ENCODE measurements at regions not wholly inside any gene's neighbourhood (a gene's known extent, or its start where the extent isn't known, plus 50 kb on each side); places are given as distances from the start of the nearest gene placed in this dataset.

DNA sequence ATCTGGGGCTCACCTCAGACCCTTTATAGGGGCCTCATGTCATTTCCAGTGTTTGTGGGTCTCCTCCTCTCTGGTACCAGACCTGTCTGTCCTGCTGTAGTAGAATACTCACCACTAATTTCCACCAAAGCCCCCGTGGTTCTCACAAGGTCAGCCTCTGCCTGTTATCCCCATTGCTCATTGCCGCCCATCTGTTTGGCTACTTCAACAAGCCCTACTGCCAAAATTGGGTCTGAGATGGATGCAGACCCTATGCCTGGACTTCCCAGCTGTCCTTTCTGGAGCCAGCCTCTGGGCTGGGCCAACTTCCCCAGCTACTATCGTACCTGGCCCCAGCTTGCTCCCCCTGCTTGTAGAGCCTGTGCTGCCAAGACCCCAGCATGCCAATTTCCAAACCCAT, 152.1 kb upstream of the ISX start:
- no peak for DNase-seq (ENCODE audit: low spot score)
- TF ChIP-seq CTCF (IDR thresholded peaks at IDR 0.05; ENCODE audit: extremely low read depth, missing control alignments): no peak

DNA sequence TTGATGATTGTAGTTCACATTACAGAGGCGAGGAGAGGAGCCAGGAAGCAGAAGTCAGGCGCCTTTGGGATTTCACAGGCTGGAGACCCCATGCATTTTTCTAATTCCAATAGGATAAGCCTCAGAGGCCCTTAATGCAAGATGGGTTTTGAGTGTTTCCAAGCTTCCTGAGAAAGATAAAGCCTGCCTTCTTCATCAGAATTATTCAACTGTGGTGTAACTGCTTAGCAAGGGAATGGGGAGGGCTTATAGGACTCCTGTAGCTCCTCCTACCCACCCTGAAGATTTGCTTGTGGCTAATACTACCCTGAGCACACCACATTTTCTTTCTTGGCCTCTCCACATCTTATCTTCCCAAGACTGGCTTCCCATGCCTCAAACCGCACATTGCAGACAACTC, 151.1 kb upstream of the ISX start:
- no peak for DNase-seq (ENCODE audit: low spot score)

DNA sequence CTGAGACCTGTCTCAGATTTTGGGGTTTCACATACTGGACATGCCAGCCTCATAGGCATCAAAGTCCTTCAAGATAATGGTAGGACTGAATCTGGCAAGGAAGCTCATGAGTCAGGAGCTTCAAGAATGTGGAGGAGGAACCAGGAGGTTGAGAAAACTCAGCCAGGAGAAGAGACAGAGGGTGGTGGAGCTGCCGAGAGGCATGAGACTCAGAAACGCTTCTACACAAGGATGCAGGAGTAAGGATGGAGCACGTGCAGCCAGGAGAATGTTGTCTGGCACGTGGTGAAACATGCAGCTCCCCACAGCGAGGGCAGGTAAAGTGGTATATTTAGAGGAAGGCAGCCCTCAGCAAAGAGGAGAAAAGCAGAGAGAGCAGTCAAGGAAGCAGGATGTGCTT, 148.7 kb upstream of the ISX start:
- TF ChIP-seq CTCF (IDR thresholded peaks at IDR 0.05; ENCODE audit: extremely low read depth, missing control alignments): no peak
- DNase-seq (ENCODE audit: low spot score): no peak

More for the DNA sequence above, 151.1 kb upstream of the ISX start:
- no peak for TF ChIP-seq CTCF (IDR thresholded peaks at IDR 0.05; ENCODE audit: extremely low read depth, missing control alignments)

DNA sequence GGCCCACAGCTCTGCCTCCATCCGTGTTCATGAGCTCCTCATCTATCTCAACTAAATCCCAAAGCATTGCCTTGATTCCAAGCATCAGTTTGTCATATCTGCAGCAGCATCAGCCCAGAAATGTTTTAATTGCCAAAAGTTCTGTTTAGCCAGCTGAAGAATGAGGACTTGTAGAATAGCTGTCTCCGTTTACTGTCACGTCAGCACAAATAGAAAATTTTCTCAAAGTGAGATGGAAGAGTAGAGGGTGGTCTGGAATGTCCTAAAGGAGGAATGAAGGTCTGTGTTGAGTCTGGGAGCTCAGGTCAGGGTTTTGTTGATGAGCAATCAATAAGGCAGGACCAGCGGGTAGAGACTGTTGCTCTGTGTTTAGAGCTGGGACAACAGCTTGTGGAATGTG, 134.9 kb upstream of the ISX start:
- TF ChIP-seq CTCF (IDR thresholded peaks at IDR 0.05; ENCODE audit: extremely low read depth, missing control alignments): no peak
- DNase-seq (ENCODE audit: low spot score): no peak

DNA sequence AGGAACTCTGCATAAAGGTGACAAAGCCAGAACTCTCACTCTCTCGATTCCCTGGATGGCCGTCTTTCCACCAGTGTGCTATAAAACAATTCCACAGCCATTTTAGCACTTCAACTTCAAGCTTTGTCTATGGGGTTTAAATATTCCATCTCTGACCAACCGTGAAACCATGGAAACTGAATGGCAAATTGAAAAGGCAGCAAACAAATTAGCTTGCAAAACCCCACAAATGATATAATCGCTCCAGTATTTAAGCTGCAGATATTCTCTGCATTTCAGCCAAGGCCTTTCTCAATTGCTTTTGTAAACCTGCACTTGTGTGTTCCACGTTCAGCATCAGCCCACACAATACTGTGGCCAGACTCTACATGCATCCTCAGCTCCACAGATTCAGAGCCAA, 131.7 kb upstream of the ISX start:
- DNase-seq (ENCODE audit: low spot score): no peak
- TF ChIP-seq CTCF (IDR thresholded peaks at IDR 0.05; ENCODE audit: extremely low read depth, missing control alignments): no peak

DNA sequence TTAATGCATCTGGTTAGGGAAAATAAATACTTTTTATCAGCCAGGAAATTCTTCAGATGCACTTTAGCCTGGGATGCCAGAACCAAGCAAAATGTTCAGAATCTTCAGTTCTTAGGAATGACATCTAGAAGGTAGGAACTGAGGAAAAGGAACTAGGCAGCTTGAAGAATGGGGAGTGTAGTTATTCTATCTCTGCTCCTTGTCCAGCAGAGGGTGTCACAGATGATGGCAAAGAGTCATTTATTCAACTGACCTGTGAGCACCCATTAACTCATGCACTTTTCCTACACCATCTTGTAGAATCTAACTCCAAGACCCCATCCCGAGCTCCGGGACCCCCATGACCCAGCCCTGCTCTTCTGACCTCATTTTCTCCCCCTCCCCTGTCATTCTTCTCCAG, 122.1 kb upstream of the ISX start:
- DNase-seq (ENCODE audit: low spot score): no peak
- no peak for TF ChIP-seq CTCF (IDR thresholded peaks at IDR 0.05; ENCODE audit: extremely low read depth, missing control alignments)

DNA sequence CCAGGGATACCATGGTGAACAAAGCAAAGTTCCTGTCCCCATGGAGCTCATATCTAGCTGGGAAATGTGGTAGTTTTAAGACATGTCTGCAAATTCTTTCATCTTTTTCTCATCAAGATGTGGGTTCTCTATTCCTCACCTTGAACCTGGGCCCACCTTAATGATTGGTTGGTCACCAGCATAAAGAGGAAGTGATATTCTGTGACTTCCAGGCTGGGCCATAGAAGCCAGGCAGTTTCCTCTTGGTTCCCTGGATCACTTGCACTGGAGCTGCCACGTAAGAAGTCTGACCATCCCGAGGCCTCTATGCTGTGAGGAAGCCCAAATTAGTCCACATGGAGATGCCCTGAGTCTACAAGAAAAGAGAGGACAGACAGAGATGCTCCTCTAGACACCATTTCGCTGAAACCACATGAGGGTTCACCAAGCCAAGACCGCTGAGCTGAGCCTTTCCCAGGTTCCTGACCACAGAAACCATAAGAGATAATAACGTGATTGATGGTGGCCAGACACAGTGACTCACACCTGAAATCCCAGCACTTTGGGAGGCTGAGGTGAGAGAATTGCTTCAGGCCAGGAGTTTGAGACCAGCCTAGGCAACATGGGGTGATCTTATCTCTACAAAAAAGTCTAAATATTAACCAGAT, 119.5 kb upstream of the ISX start:
- no peak for TF ChIP-seq CTCF (IDR thresholded peaks at IDR 0.05; ENCODE audit: extremely low read depth, missing control alignments)
- no peak for DNase-seq (ENCODE audit: low spot score)

Data from GM20000 (cell line).